Stomach (tissue), 4 donors: ENCODE measurements at regions not wholly inside any gene's neighbourhood (a gene's known extent, or its start where the extent isn't known, plus 50 kb on each side); places are given as distances from the start of the nearest gene placed in this dataset.

Source experiments
- CTCF ChIP-seq, 7 experiments: fragments of 450-650 bp in 4 of 7; fragments of 200-600 bp in 3 of 7; sonication (generic) in 3 of 7; IDR thresholded peaks; one replicate each; pipeline ENCODE4 v1.5.1; 2016 to 2019; ENCODE audit warnings: antibody characterized with exemption in 7 of 7, control low read depth in 2 of 7, mild to moderate bottlenecking in 1 of 7
- POLR2A ChIP-seq, 4 donors: fragments of 450-650 bp; IDR thresholded peaks; one replicate each; pipeline ENCODE4 v1.6.1; 2016; ENCODE audit warnings: antibody characterized with exemption in 4 of 4, control low read depth in 2 of 4, mild to moderate bottlenecking in 1 of 4, moderate library complexity in 1 of 4
- POLR2AphosphoS5 ChIP-seq, 3 donors: sonication (generic); formaldehyde crosslinking; IDR thresholded peaks; one replicate each; pipeline ENCODE4 v1.6.1; 2016; ENCODE audit warnings: antibody characterized with exemption in 3 of 3

- TF ChIP-seq CTCF (IDR thresholded peaks at IDR 0.05) (no peak), POLR2AphosphoS5 (IDR thresholded peaks at IDR 0.05) (no peak), POLR2A (IDR thresholded peaks at IDR 0.05) (no peak)
These were observed 297.3 kb downstream of the IKZF2 start for GRCh38 chr2:212854116-212854515.
